DND-41 (cell line): ENCODE measurements at regions not wholly inside any gene's neighbourhood (a gene's known extent, or its start where the extent isn't known, plus 50 kb on each side); places are given as distances from the start of the nearest gene placed in this dataset.

Experiments used
- ATAC-seq: fragments of 200-7000 bp; cut with Tn5 transposase; 3 replicates; pipeline ENCODE4 v1.9.1; 2021; ENCODE audit warnings: low read depth; ENCODE audit not compliant: insufficient read depth
- DNase-seq: peaks from one replicate; pipeline ENCODE4 v3.0.0-alpha.2; 2020
- H2AFZ ChIP-seq: 2 replicates; pipeline ENCODE4 v1.6.0; 2012; ENCODE audit warnings: low read depth, low read length
- H3K27ac ChIP-seq: 2 replicates; pipeline ENCODE4 v1.5.1; 2012; ENCODE audit warnings: low read length, inconsistent platforms
- H3K27me3 ChIP-seq: fragments of 200-600 bp; sonication (generic); 2 replicates; pipeline ENCODE4 v1.6.0; 2012; ENCODE audit warnings: low read length, mild to moderate bottlenecking, inconsistent platforms; ENCODE audit not compliant: insufficient read depth, poor library complexity
- H3K36me3 ChIP-seq: 2 replicates; pipeline ENCODE4 v1.5.1; 2012; ENCODE audit warnings: low read length, inconsistent platforms; ENCODE audit not compliant: insufficient read depth
- H3K4me1 ChIP-seq: 2 replicates; pipeline ENCODE4 v1.5.1; 2012; ENCODE audit warnings: mild to moderate bottlenecking, low read length; ENCODE audit not compliant: insufficient read depth
- H3K4me2 ChIP-seq: 2 replicates; pipeline ENCODE4 v1.6.0; 2012; ENCODE audit warnings: mild to moderate bottlenecking, moderate library complexity, low read length, inconsistent platforms; ENCODE audit not compliant: insufficient read depth
- H3K4me3 ChIP-seq, 2 experiments: fragments of 200-600 bp in 1 of 2; shearing (Covaris generic) in 1 of 2; 2 replicates each; pipeline ENCODE4 v1.5.1; 2012 to 2016; ENCODE audit warnings: inconsistent platforms in 2 of 2, low read length in 2 of 2, mild to moderate bottlenecking in 2 of 2, low read depth in 1 of 2, moderate library complexity in 1 of 2
- H3K79me2 ChIP-seq: 2 replicates; pipeline ENCODE4 v1.6.0; 2012; ENCODE audit warnings: low read length, inconsistent platforms; ENCODE audit not compliant: insufficient read depth
- H3K9ac ChIP-seq: 2 replicates; pipeline ENCODE4 v1.6.0; 2012; ENCODE audit warnings: low read depth, mild to moderate bottlenecking, inconsistent platforms, low read length, moderate library complexity
- H3K9me3 ChIP-seq: 2 replicates; pipeline ENCODE4 v1.5.1; 2012; ENCODE audit warnings: low read length, moderate library complexity, mild to moderate bottlenecking, inconsistent platforms; ENCODE audit not compliant: insufficient read depth, severe bottlenecking
- H4K20me1 ChIP-seq: 2 replicates; pipeline ENCODE4 v1.6.0; 2012; ENCODE audit warnings: low read length; ENCODE audit not compliant: insufficient read depth
- CTCF ChIP-seq: IDR thresholded peaks from 2 replicates; pipeline ENCODE4 v1.5.1; 2012; ENCODE audit warnings: borderline replicate concordance, low read length, moderate library complexity, mild to moderate bottlenecking; ENCODE audit not compliant: poor library complexity, severe bottlenecking; ENCODE audit errors: extremely low read depth
- EZH2 ChIP-seq: IDR thresholded peaks from 3 replicates; pipeline ENCODE4 v1.6.1; 2012; ENCODE audit warnings: borderline replicate concordance, low read depth, mild to moderate bottlenecking, moderate library complexity, low read length, inconsistent platforms; ENCODE audit not compliant: severe bottlenecking

GRCh38 chr6:138036111-138036510 is 71.1 kb downstream of the PERP start:
- no peak overlapping the region for H3K27ac ChIP-seq
- no peak overlapping the region for H3K4me2 ChIP-seq
- no peak overlapping the region for H3K9ac ChIP-seq
- H3K4me3 ChIP-seq, result no peak overlapping the region
- no peaks in the 10 kb centered on the region for H4K20me1 ChIP-seq
- no peaks in the 10 kb centered on the region for H3K4me1 ChIP-seq
- no peak overlapping the region for H2AFZ ChIP-seq
- ATAC-seq (no peak), DNase-seq (no peak)
- no peaks in the 10 kb centered on the region for H3K79me2 ChIP-seq
- H3K27me3 ChIP-seq, result no peaks in the 10 kb centered on the region
- H3K9me3 ChIP-seq, result no peaks in the 10 kb centered on the region
- H3K36me3 ChIP-seq, result no peaks in the 10 kb centered on the region
- TF ChIP-seq CTCF, result no peak
- no peak for TF ChIP-seq EZH2

GRCh38 chr6:138037009-138037504 is 70.2 kb downstream of the PERP start:
- no peak overlapping the region for H3K4me2 ChIP-seq
- H3K4me3 ChIP-seq, result no peak overlapping the region
- H3K27me3 ChIP-seq, result no peaks in the 10 kb centered on the region
- H4K20me1 ChIP-seq, result no peaks in the 10 kb centered on the region
- no peak for TF ChIP-seq EZH2
- H3K9ac ChIP-seq, result no peak overlapping the region
- no peaks in the 10 kb centered on the region for H3K9me3 ChIP-seq
- H3K79me2 ChIP-seq, result no peaks in the 10 kb centered on the region
- H3K4me1 ChIP-seq, result no peaks in the 10 kb centered on the region
- ATAC-seq (no peak), DNase-seq (no peak)
- H2AFZ ChIP-seq, result no peak overlapping the region
- H3K27ac ChIP-seq, result no peak overlapping the region
- no peaks in the 10 kb centered on the region for H3K36me3 ChIP-seq

- no peaks in the 10 kb centered on the region for H3K79me2 ChIP-seq
- no peak for TF ChIP-seq EZH2
- TF ChIP-seq CTCF, result no peak
- no peak overlapping the region for H3K4me2 ChIP-seq
- H3K36me3 ChIP-seq, result no peaks in the 10 kb centered on the region
- H3K4me3 ChIP-seq, result no peak overlapping the region
- H4K20me1 ChIP-seq, result no peaks in the 10 kb centered on the region
- H2AFZ ChIP-seq, result no peak overlapping the region
- H3K9ac ChIP-seq, result no peak overlapping the region
- no peak overlapping the region for H3K27ac ChIP-seq
- no peak for DNase-seq
- no peaks in the 10 kb centered on the region for H3K27me3 ChIP-seq
- H3K9me3 ChIP-seq, result no peaks in the 10 kb centered on the region
- no peaks in the 10 kb centered on the region for H3K4me1 ChIP-seq
- no peak for ATAC-seq
Observed at GRCh38 chr6:138038142-138038870, 68.9 kb downstream of the PERP start.
